ENCODE measurements at regions not wholly inside any gene's neighbourhood (a gene's known extent, or its start where the extent isn't known, plus 50 kb on each side); places are given as distances from the start of the nearest gene placed in this dataset.
"Not testable (repeated sequence)": the region's sequence is repeated elsewhere in the genome, so short reads cannot be mapped to it uniquely, and the experiment has no call there.

GRCh38 chr4:137393044-137393443 lies 139.2 kb downstream of the PCDH18 start:
- DNase-seq = no peak

- DNase-seq = no peak
Observed at GRCh38 chr4:137390707-137391106, 141.6 kb downstream of the PCDH18 start.

GRCh38 chr4:137389911-137390520 lies 142.3 kb downstream of the PCDH18 start:
- no peak for DNase-seq

- no peak for DNase-seq
Observed at GRCh38 chr4:137387924-137388323, 144.4 kb downstream of the PCDH18 start.

GRCh38 chr4:137384476-137384875 lies 147.8 kb downstream of the PCDH18 start:
- no peak for DNase-seq

- DNase-seq = no peak
Observed at GRCh38 chr4:137378821-137379220, 153.5 kb downstream of the PCDH18 start.

GRCh38 chr4:137378393-137378792 lies 153.9 kb downstream of the PCDH18 start:
- DNase-seq = no peak

- DNase-seq = no peak
Observed at GRCh38 chr4:137376312-137376711, 156.0 kb downstream of the PCDH18 start.

- no peak for DNase-seq
Observed at GRCh38 chr4:137375111-137375850, 157.0 kb downstream of the PCDH18 start.

GRCh38 chr4:137370679-137371078 lies 161.6 kb downstream of the PCDH18 start:
- DNase-seq = no peak

GRCh38 chr4:137370206-137370633 lies 162.1 kb downstream of the PCDH18 start:
- DNase-seq = no peak

- no peak for DNase-seq
Observed at GRCh38 chr4:137367620-137368019, 164.7 kb downstream of the PCDH18 start.

- DNase-seq = no peak
Observed at GRCh38 chr4:137363496-137363895, 168.8 kb downstream of the PCDH18 start.

- no peak for DNase-seq
Observed at GRCh38 chr4:137361756-137362470, 170.4 kb downstream of the PCDH18 start.

- DNase-seq = no peak
Observed at GRCh38 chr4:137360761-137361160, 171.5 kb downstream of the PCDH18 start.

GRCh38 chr4:137359691-137360315 lies 172.5 kb downstream of the PCDH18 start:
- no peak for DNase-seq

GRCh38 chr4:137354562-137354961 lies 177.7 kb downstream of the PCDH18 start:
- not testable (repeated sequence) for DNase-seq

- DNase-seq = no peak
Observed at GRCh38 chr4:137347371-137347770, 184.9 kb downstream of the PCDH18 start.

GRCh38 chr4:137345597-137345996 lies 186.7 kb downstream of the PCDH18 start:
- no peak for DNase-seq

- DNase-seq = no peak
Observed at GRCh38 chr4:137343221-137343620, 189.1 kb downstream of the PCDH18 start.

GRCh38 chr4:137333031-137333430 lies 199.3 kb downstream of the PCDH18 start:
- no peak for DNase-seq

GRCh38 chr4:137312257-137312656 lies 220.0 kb downstream of the PCDH18 start:
- DNase-seq = no peak

All from NCI-H524 treated with DMSO at 0.1 percent for 48 hours (cell line).